Gastrocnemius medialis (tissue), 4 donors: ENCODE measurements at regions not wholly inside any gene's neighbourhood (a gene's known extent, or its start where the extent isn't known, plus 50 kb on each side); places are given as distances from the start of the nearest gene placed in this dataset.

Source experiments
- ATAC-seq, 2 donors: fragments of 150-250 bp; one replicate each; pipeline ENCODE4 v1.9.1; 2016
- DNase-seq, 2 donors: peaks; one replicate each; pipeline ENCODE4 v3.0.0-alpha.2; 2019
- H3K27ac ChIP-seq, 4 donors: fragments of 200-600 bp; sonication (generic); 1 replicate in 1 of 4; 2 replicates in 3 of 4; pipeline ENCODE4 v1.5.1; 2016 to 2018; ENCODE audit warnings: mild to moderate bottlenecking in 2 of 4, moderate library complexity in 1 of 4
- H3K27me3 ChIP-seq, 3 donors: fragments of 200-600 bp; sonication (generic) in 2 of 3; 1 replicate in 1 of 3; 2 replicates in 2 of 3; pipeline versions ENCODE4 v1.5.1 to v1.6.0; 2016 to 2019; ENCODE audit warnings: mild to moderate bottlenecking in 1 of 3, moderate library complexity in 1 of 3
- H3K36me3 ChIP-seq, 2 donors: fragments of 200-600 bp; sonication (generic) in 1 of 2; one replicate each; pipeline ENCODE4 v1.5.1; 2017 to 2018
- H3K4me1 ChIP-seq, 2 donors: fragments of 200-600 bp; sonication (generic) in 1 of 2; one replicate each; pipeline ENCODE4 v1.5.1; 2016 to 2017; ENCODE audit warnings: mild to moderate bottlenecking in 2 of 2
- H3K4me3 ChIP-seq, 4 donors: fragments of 200-600 bp; sonication (generic) in 3 of 4; 1 replicate in 1 of 4; 2 replicates in 3 of 4; pipeline ENCODE4 v1.5.1; 2016 to 2019; ENCODE audit warnings: mild to moderate bottlenecking in 2 of 4
- H3K9me3 ChIP-seq, 3 donors: fragments of 200-600 bp; sonication (generic) in 2 of 3; 1 replicate in 1 of 3; 2 replicates in 2 of 3; pipeline ENCODE4 v1.5.1; 2016 to 2019
- CTCF ChIP-seq, 5 experiments: fragments of 450-650 bp in 3 of 5; fragments of 200-600 bp in 2 of 5; sonication (generic) in 2 of 5; IDR thresholded peaks in 4 of 5; conservative IDR thresholded peaks in 1 of 5; 1 replicate in 4 of 5; 2 replicates in 1 of 5; pipeline ENCODE4 v1.5.1; 2016 to 2019; ENCODE audit warnings: antibody characterized with exemption in 5 of 5, mild to moderate bottlenecking in 3 of 5, moderate library complexity in 3 of 5
- POLR2A ChIP-seq, 2 donors: fragments of 450-650 bp; IDR thresholded peaks; one replicate each; pipeline ENCODE4 v1.6.1; 2017; ENCODE audit warnings: antibody characterized with exemption in 2 of 2, mild to moderate bottlenecking in 2 of 2, moderate library complexity in 2 of 2
- in situ Hi-C, 4 donors: fragments of 200-750 bp; cut with MboI; loops; one replicate each; pipeline versions ENCODE4 v1.15.0 to v1.8.0; 2017; ENCODE audit warnings: low sequenced_read_pairs in 4 of 4
- intact Hi-C: fragments of 100-400 bp; cut with DNase I; formaldehyde crosslinking; loops from one replicate; pipeline ENCODE4 v1.15.1; 2023; ENCODE audit warnings: low total_unique reads

- H3K9me3 ChIP-seq: no peaks in the 10 kb centered on the region
- intact Hi-C loops: no loop called here
- ATAC-seq: no peak
- DNase-seq: no peak
- no peak for TF ChIP-seq CTCF (IDR thresholded peaks at IDR 0.05 in 4 of 5, conservative IDR thresholded peaks at IDR 0.05 in 1 of 5)
- no peak for TF ChIP-seq POLR2A (IDR thresholded peaks at IDR 0.05)
- H3K4me1 ChIP-seq: no peaks in the 10 kb centered on the region
- in situ Hi-C loops: no loop called here
- H3K27ac ChIP-seq: no peak overlapping the region
- no peak overlapping the region for H3K4me3 ChIP-seq
- H3K36me3 ChIP-seq: no peaks in the 10 kb centered on the region
- H3K27me3 ChIP-seq: no peaks in the 10 kb centered on the region
Observed at GRCh38 chr14:35991356-35991755, 165.2 kb downstream of the BRMS1L start.

GRCh38 chr14:35989736-35990135 is 163.6 kb downstream of the BRMS1L start:
- no peaks in the 10 kb centered on the region for H3K4me1 ChIP-seq
- DNase-seq (no peak), ATAC-seq (no peak)
- no peaks in the 10 kb centered on the region for H3K9me3 ChIP-seq
- intact Hi-C loops (no loop called here), in situ Hi-C loops (no loop called here)
- no peaks in the 10 kb centered on the region for H3K36me3 ChIP-seq
- no peak overlapping the region for H3K27ac ChIP-seq
- no peaks in the 10 kb centered on the region for H3K27me3 ChIP-seq
- TF ChIP-seq CTCF (IDR thresholded peaks at IDR 0.05 in 4 of 5, conservative IDR thresholded peaks at IDR 0.05 in 1 of 5) (no peak), POLR2A (IDR thresholded peaks at IDR 0.05) (no peak)
- no peak overlapping the region for H3K4me3 ChIP-seq

- in situ Hi-C loops: no loop called here
- ATAC-seq (no peak), DNase-seq (no peak)
- no peak overlapping the region for H3K4me3 ChIP-seq
- no peaks in the 10 kb centered on the region for H3K27me3 ChIP-seq
- TF ChIP-seq POLR2A (IDR thresholded peaks at IDR 0.05): no peak
- no peak for TF ChIP-seq CTCF (IDR thresholded peaks at IDR 0.05 in 4 of 5, conservative IDR thresholded peaks at IDR 0.05 in 1 of 5)
- H3K9me3 ChIP-seq: no peaks in the 10 kb centered on the region
- H3K27ac ChIP-seq: no peak overlapping the region
- no peaks in the 10 kb centered on the region for H3K36me3 ChIP-seq
- intact Hi-C loops: no loop called here
- no peaks in the 10 kb centered on the region for H3K4me1 ChIP-seq
Observed at GRCh38 chr14:35988972-35989690, 163.0 kb downstream of the BRMS1L start.

- H3K4me3 ChIP-seq: no peak overlapping the region
- in situ Hi-C loops (no loop called here), intact Hi-C loops (no loop called here)
- no peak for ATAC-seq
- no peaks in the 10 kb centered on the region for H3K27me3 ChIP-seq
- no peak for DNase-seq
- TF ChIP-seq POLR2A (IDR thresholded peaks at IDR 0.05) (no peak), CTCF (IDR thresholded peaks at IDR 0.05 in 4 of 5, conservative IDR thresholded peaks at IDR 0.05 in 1 of 5) (no peak)
- no peaks in the 10 kb centered on the region for H3K4me1 ChIP-seq
- H3K27ac ChIP-seq: no peak overlapping the region
- no peaks in the 10 kb centered on the region for H3K36me3 ChIP-seq
- no peaks in the 10 kb centered on the region for H3K9me3 ChIP-seq
Observed at GRCh38 chr14:35988550-35988949, 162.4 kb downstream of the BRMS1L start.

GRCh38 chr14:35987731-35988130 is 161.6 kb downstream of the BRMS1L start:
- ATAC-seq: no peak
- TF ChIP-seq CTCF (IDR thresholded peaks at IDR 0.05 in 4 of 5, conservative IDR thresholded peaks at IDR 0.05 in 1 of 5): no peak
- no peak for TF ChIP-seq POLR2A (IDR thresholded peaks at IDR 0.05)

More at GRCh38 chr14:35987731-35988130, 161.6 kb downstream of the BRMS1L start:
- Histone ChIP-seq H3K4me1 (no peaks in the 10 kb centered on the region), H3K27ac (no peak overlapping the region), H3K9me3 (no peaks in the 10 kb centered on the region), H3K27me3 (no peaks in the 10 kb centered on the region), H3K36me3 (no peaks in the 10 kb centered on the region), H3K4me3 (no peak overlapping the region)
- in situ Hi-C loops (no loop called here), intact Hi-C loops (no loop called here)
- DNase-seq: no peak
